Neural progenitor cell (in vitro differentiated cells): ENCODE measurements at regions not wholly inside any gene's neighbourhood (a gene's known extent, or its start where the extent isn't known, plus 50 kb on each side); places are given as distances from the start of the nearest gene placed in this dataset.

Experiments used
- DNase-seq: peaks from one replicate; pipeline ENCODE4 v3.0.0-alpha.2; 2016; ENCODE audit warnings: low spot score
- H2AFZ ChIP-seq: fragments of 200-600 bp; sonication (generic); replicated peaks from 2 replicates; pipeline ENCODE4 v1.6.1; 2016; ENCODE audit warnings: antibody characterized with exemption
- H3F3A ChIP-seq: fragments of 200-600 bp; sonication (generic); 2 replicates; pipeline ENCODE4 v1.6.1; 2016; ENCODE audit warnings: antibody characterized with exemption, low read depth
- H3K27ac ChIP-seq: fragments of 200-600 bp; sonication (generic); 2 replicates; pipeline ENCODE4 v1.5.1; 2016; ENCODE audit warnings: mild to moderate bottlenecking
- H3K27me3 ChIP-seq: fragments of 200-600 bp; sonication (generic); 2 replicates; pipeline ENCODE4 v1.6.1; 2016; ENCODE audit warnings: mild to moderate bottlenecking, moderate library complexity
- H3K36me3 ChIP-seq: fragments of 200-600 bp; sonication (generic); 2 replicates; pipeline ENCODE4 v1.5.1; 2016
- H3K4me1 ChIP-seq: fragments of 200-600 bp; sonication (generic); 2 replicates; pipeline ENCODE4 v1.6.1; 2016; ENCODE audit warnings: mixed run types
- H3K4me2 ChIP-seq: fragments of 200-600 bp; sonication (generic); 2 replicates; pipeline ENCODE4 v1.6.1; 2016
- H3K4me3 ChIP-seq: fragments of 200-600 bp; sonication (generic); 2 replicates; pipeline ENCODE4 v1.5.1; 2016
- H3K79me2 ChIP-seq: fragments of 200-600 bp; sonication (generic); 2 replicates; pipeline ENCODE4 v1.6.1; 2016; ENCODE audit warnings: low read depth
- H3K9ac ChIP-seq: fragments of 200-600 bp; sonication (generic); 2 replicates; pipeline ENCODE4 v1.6.1; 2016
- H3K9me3 ChIP-seq: fragments of 200-600 bp; sonication (generic); 2 replicates; pipeline ENCODE4 v1.5.1; 2016; ENCODE audit warnings: low read depth
- H4K20me1 ChIP-seq: fragments of 200-600 bp; sonication (generic); 2 replicates; pipeline ENCODE4 v1.6.1; 2016; ENCODE audit warnings: low read depth
- H3K27ac Mint-ChIP-seq: 3 replicates; pipeline ENCODE4 v1.8.0; 2021; ENCODE audit warnings: mixed read lengths
- H3K27me3 Mint-ChIP-seq: 2 replicates; pipeline ENCODE4 v1.8.0; 2022; ENCODE audit warnings: low read depth, mild to moderate bottlenecking, inconsistent platforms, moderate library complexity, mixed read lengths; ENCODE audit not compliant: insufficient read depth
- H3K36me3 Mint-ChIP-seq: 3 replicates; pipeline ENCODE4 v1.8.0; 2021; ENCODE audit warnings: mixed read lengths
- H3K4me1 Mint-ChIP-seq: 3 replicates; pipeline ENCODE4 v1.8.0; 2021; ENCODE audit warnings: mixed read lengths
- H3K4me3 Mint-ChIP-seq: 3 replicates; pipeline ENCODE4 v1.8.0; 2021; ENCODE audit warnings: mild to moderate bottlenecking, moderate library complexity, mixed read lengths
- H3K9me3 Mint-ChIP-seq: 3 replicates; pipeline ENCODE4 v1.8.0; 2020; ENCODE audit warnings: mixed read lengths
- EZH2 ChIP-seq: fragments of 200-600 bp; sonication (generic); IDR thresholded peaks from 2 replicates; pipeline ENCODE4 v1.6.1; 2017; ENCODE audit warnings: antibody characterized with exemption, mild to moderate bottlenecking, moderate library complexity
- EZH2phosphoT487 ChIP-seq: fragments of 200-600 bp; sonication (generic); IDR thresholded peaks from 2 replicates; pipeline ENCODE4 v1.6.1; 2017; ENCODE audit warnings: antibody characterized with exemption
- TF ChIP-seq, protein P1 (sequence below): fragments of 200-600 bp; sonication (generic); IDR thresholded peaks from 2 replicates; pipeline ENCODE4 v1.5.1; 2017; ENCODE audit warnings: antibody characterized with exemption, mild to moderate bottlenecking

DNA sequence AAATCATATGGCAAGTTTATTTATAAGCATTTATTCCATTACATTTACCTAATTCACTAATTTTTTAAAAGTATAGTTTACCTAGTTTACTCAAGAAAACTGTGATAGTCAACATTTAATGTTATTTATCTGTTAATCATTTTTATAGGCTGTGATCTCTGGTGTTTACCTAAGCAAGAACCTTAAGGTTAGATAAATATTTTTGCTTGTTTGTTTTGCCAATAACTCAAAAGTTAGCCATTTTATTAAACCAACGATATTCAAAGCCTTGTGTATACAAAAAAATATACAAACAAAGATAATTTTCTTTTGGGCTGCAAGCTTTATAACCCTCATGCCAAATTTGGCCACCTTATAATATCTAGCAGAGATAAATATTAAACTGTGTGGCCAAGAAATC is 157.3 kb downstream of the SLCO1B3 start:
- no peaks in the 10 kb centered on the region for H3K36me3 Mint-ChIP-seq
- Histone ChIP-seq H3K9me3 (peaks cover 14% of the 10 kb centered on the region), H3F3A (no peaks in the 10 kb centered on the region), H3K79me2 (no peaks in the 10 kb centered on the region), H3K27me3 (no peaks in the 10 kb centered on the region), H4K20me1 (no peaks in the 10 kb centered on the region), H2AFZ (no peak overlapping the region), H3K36me3 (peaks cover 12% of the 10 kb centered on the region), H3K27ac (no peak overlapping the region), H3K9ac (no peak overlapping the region), H3K4me3 (no peak overlapping the region), H3K4me1 (no peaks in the 10 kb centered on the region), H3K4me2 (no peak overlapping the region)
- no peak overlapping the region for H3K4me3 Mint-ChIP-seq
- H3K9me3 Mint-ChIP-seq: peaks cover 9% of the 10 kb centered on the region
- H3K27me3 Mint-ChIP-seq: no peaks in the 10 kb centered on the region
- no peak for DNase-seq
- H3K27ac Mint-ChIP-seq: no peak overlapping the region
- TF ChIP-seq EZH2phosphoT487 (no peak), EZH2 (no peak)
- TF ChIP-seq, protein P1, sequence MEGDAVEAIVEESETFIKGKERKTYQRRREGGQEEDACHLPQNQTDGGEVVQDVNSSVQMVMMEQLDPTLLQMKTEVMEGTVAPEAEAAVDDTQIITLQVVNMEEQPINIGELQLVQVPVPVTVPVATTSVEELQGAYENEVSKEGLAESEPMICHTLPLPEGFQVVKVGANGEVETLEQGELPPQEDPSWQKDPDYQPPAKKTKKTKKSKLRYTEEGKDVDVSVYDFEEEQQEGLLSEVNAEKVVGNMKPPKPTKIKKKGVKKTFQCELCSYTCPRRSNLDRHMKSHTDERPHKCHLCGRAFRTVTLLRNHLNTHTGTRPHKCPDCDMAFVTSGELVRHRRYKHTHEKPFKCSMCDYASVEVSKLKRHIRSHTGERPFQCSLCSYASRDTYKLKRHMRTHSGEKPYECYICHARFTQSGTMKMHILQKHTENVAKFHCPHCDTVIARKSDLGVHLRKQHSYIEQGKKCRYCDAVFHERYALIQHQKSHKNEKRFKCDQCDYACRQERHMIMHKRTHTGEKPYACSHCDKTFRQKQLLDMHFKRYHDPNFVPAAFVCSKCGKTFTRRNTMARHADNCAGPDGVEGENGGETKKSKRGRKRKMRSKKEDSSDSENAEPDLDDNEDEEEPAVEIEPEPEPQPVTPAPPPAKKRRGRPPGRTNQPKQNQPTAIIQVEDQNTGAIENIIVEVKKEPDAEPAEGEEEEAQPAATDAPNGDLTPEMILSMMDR: no peak
- H3K4me1 Mint-ChIP-seq: no peaks in the 10 kb centered on the region

DNA sequence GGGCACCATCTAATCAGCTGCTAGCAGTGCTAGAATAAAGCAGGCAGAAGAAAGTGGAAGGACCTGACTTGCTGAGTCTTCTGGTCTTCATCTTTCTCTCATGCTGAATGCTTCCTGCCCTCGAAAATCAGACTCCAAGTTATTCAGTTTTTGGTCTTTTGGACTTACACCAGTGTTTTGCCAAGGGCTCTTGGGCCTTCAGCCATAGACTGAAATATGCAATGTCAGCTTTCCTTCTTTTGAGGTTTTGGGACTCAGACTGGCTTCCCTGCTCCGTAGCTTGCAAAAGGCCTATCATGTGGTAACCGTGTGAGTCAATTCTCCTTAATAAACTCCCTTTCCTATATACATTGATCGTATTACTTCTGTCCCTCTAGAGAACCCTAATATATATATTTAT is 159.3 kb downstream of the SLCO1B3 start:
- Histone ChIP-seq H3K4me1 (no peaks in the 10 kb centered on the region), H3K27ac (no peak overlapping the region), H3K4me3 (no peak overlapping the region), H3F3A (no peaks in the 10 kb centered on the region), H4K20me1 (no peaks in the 10 kb centered on the region), H2AFZ (no peak overlapping the region), H3K9me3 (peaks cover 14% of the 10 kb centered on the region), H3K4me2 (no peak overlapping the region), H3K27me3 (no peaks in the 10 kb centered on the region), H3K9ac (no peak overlapping the region), H3K79me2 (no peaks in the 10 kb centered on the region), H3K36me3 (peaks cover 12% of the 10 kb centered on the region)
- DNase-seq: no peak
- Mint-ChIP-seq H3K4me1 (no peaks in the 10 kb centered on the region), H3K27ac (no peak overlapping the region), H3K9me3 (peaks cover 10% of the 10 kb centered on the region), H3K36me3 (no peaks in the 10 kb centered on the region), H3K4me3 (no peak overlapping the region), H3K27me3 (no peaks in the 10 kb centered on the region)
- TF ChIP-seq EZH2phosphoT487: no peak
- TF ChIP-seq EZH2: no peak
- TF ChIP-seq, protein P1: no peak

DNA sequence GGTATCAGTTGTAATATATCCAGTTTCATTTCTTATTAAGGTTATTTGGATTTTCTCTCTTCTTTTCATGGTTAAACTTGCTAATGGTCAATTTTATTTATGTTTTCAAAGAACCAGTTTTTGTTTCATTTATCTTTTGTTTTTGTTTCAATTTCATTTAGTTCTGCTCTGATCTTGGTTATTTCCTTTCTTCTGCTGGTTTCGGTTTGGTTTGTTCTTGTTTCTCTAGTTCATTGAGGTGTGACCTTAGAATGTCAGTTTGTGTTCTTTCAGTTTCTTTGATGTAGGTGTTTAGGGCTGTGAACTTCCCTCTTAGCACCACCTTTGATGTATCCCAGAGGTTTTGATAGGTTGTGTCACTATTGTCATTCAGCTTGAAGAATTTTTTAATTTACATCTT is 145.6 kb upstream of the SLCO1B1 start:
- TF ChIP-seq, protein P1: no peak
- no peak for TF ChIP-seq EZH2
- TF ChIP-seq EZH2phosphoT487: no peak
- no peaks in the 10 kb centered on the region for H3F3A ChIP-seq
- peaks cover 4% of the 10 kb centered on the region for H3K9me3 Mint-ChIP-seq
- no peaks in the 10 kb centered on the region for H3K9me3 ChIP-seq
- H4K20me1 ChIP-seq: no peaks in the 10 kb centered on the region
- no peak for DNase-seq
- no peak overlapping the region for H2AFZ ChIP-seq
- H3K27me3 ChIP-seq: no peaks in the 10 kb centered on the region
- H3K4me2 ChIP-seq: no peak overlapping the region
- no peaks in the 10 kb centered on the region for H3K4me1 ChIP-seq
- H3K4me1 Mint-ChIP-seq: no peaks in the 10 kb centered on the region
- H3K79me2 ChIP-seq: no peaks in the 10 kb centered on the region
- no peak overlapping the region for H3K4me3 Mint-ChIP-seq
- H3K36me3 Mint-ChIP-seq: no peaks in the 10 kb centered on the region
- H3K4me3 ChIP-seq: no peak overlapping the region
- no peaks in the 10 kb centered on the region for H3K36me3 ChIP-seq
- no peak overlapping the region for H3K27ac ChIP-seq
- no peak overlapping the region for H3K27ac Mint-ChIP-seq
- no peak overlapping the region for H3K9ac ChIP-seq
- no peaks in the 10 kb centered on the region for H3K27me3 Mint-ChIP-seq
